HFFc6 (cell line): ENCODE measurements at regions not wholly inside any gene's neighbourhood (a gene's known extent, or its start where the extent isn't known, plus 50 kb on each side); places are given as distances from the start of the nearest gene placed in this dataset.

Experiments used
- DNase-seq: peaks from one replicate; pipeline ENCODE4 v3.0.0-alpha.2; 2018
- H3K27ac Mint-ChIP-seq: 2 replicates; pipeline ENCODE4 v1.8.0; 2020; ENCODE audit warnings: mild to moderate bottlenecking, mixed read lengths
- H3K27me3 Mint-ChIP-seq: 2 replicates; pipeline ENCODE4 v1.8.0; 2021; ENCODE audit warnings: mild to moderate bottlenecking, moderate library complexity, mixed read lengths; ENCODE audit not compliant: insufficient read depth
- H3K36me3 Mint-ChIP-seq: 2 replicates; pipeline ENCODE4 v1.8.0; 2021; ENCODE audit warnings: low read depth, mixed read lengths
- H3K4me1 Mint-ChIP-seq: 2 replicates; pipeline ENCODE4 v1.8.0; 2020; ENCODE audit warnings: low read depth, mixed read lengths
- H3K4me3 Mint-ChIP-seq: 2 replicates; pipeline ENCODE4 v1.8.0; 2020; ENCODE audit warnings: mild to moderate bottlenecking, moderate library complexity, mixed read lengths
- H3K9me3 Mint-ChIP-seq: 2 replicates; pipeline ENCODE4 v1.8.0; 2020; ENCODE audit warnings: mild to moderate bottlenecking, mixed read lengths
- TF ChIP-seq, protein P1 (sequence below): fragments of 200-600 bp; sonication (generic); IDR thresholded peaks from 2 replicates; pipeline ENCODE4 v1.5.0; 2021; ENCODE audit warnings: antibody characterized with exemption, mild to moderate bottlenecking

DNA sequence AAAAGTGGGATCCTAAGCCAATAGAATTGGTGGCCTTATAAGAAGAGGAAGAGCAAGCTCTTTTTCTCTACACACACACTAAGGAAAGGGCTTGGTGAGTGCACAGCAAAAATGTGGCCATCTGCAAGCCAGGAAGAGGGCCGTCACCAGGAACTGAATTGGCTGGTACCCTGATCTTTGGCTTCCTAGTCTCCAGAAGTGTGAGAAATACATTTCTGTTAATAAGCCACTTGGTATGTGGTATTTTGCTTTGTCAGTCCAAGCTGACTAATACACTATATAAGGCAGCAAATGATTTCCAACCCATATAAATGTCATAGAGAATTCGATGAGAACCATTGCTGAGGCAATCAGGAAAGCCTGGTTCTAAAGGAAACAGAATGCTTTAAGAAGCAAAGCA lies 816.3 kb upstream of the SEMA6D start:
- H3K4me3 Mint-ChIP-seq, result no peak overlapping the region
- TF ChIP-seq, protein P1, sequence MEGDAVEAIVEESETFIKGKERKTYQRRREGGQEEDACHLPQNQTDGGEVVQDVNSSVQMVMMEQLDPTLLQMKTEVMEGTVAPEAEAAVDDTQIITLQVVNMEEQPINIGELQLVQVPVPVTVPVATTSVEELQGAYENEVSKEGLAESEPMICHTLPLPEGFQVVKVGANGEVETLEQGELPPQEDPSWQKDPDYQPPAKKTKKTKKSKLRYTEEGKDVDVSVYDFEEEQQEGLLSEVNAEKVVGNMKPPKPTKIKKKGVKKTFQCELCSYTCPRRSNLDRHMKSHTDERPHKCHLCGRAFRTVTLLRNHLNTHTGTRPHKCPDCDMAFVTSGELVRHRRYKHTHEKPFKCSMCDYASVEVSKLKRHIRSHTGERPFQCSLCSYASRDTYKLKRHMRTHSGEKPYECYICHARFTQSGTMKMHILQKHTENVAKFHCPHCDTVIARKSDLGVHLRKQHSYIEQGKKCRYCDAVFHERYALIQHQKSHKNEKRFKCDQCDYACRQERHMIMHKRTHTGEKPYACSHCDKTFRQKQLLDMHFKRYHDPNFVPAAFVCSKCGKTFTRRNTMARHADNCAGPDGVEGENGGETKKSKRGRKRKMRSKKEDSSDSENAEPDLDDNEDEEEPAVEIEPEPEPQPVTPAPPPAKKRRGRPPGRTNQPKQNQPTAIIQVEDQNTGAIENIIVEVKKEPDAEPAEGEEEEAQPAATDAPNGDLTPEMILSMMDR, result no peak
- H3K36me3 Mint-ChIP-seq, result no peaks in the 10 kb centered on the region
- DNase-seq, result no peak
- no peaks in the 10 kb centered on the region for H3K27me3 Mint-ChIP-seq
- H3K9me3 Mint-ChIP-seq, result peaks cover 40% of the 10 kb centered on the region
- H3K27ac Mint-ChIP-seq, result no peak overlapping the region
- H3K4me1 Mint-ChIP-seq, result no peaks in the 10 kb centered on the region

DNA sequence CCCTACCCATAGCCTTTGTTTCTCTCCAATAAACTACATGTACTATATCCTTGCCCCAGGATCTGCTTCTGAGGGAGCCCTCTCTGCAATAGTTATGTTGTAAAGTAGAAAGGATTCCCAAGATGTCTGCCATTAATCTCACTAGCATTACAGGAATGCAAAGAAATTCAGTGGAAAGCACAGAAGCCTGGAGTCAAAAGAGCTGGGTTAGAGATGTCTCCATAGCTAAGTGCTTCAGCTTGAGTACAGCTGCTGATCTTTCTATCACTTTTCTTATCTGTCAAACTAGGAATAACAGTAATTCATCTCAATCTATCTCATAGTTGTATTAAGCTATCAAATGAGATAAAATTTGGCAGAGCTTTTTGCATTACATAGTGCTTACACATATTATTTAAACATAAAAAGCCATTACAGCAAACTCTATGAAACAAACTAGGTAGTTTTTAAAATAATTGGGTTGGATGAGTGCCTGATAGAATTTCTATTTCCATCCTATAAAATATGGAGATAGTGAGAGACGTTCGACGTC lies 799.5 kb upstream of the SEMA6D start:
- Mint-ChIP-seq H3K27me3 (no peaks in the 10 kb centered on the region; the same call in 1 of the 2 replicates), H3K36me3 (no peaks in the 10 kb centered on the region), H3K27ac (no peak overlapping the region), H3K4me3 (no peak overlapping the region), H3K4me1 (no peaks in the 10 kb centered on the region), H3K9me3 (peaks cover 44% of the 10 kb centered on the region)
- TF ChIP-seq, protein P1, result no peak
- DNase-seq, result no peak

DNA sequence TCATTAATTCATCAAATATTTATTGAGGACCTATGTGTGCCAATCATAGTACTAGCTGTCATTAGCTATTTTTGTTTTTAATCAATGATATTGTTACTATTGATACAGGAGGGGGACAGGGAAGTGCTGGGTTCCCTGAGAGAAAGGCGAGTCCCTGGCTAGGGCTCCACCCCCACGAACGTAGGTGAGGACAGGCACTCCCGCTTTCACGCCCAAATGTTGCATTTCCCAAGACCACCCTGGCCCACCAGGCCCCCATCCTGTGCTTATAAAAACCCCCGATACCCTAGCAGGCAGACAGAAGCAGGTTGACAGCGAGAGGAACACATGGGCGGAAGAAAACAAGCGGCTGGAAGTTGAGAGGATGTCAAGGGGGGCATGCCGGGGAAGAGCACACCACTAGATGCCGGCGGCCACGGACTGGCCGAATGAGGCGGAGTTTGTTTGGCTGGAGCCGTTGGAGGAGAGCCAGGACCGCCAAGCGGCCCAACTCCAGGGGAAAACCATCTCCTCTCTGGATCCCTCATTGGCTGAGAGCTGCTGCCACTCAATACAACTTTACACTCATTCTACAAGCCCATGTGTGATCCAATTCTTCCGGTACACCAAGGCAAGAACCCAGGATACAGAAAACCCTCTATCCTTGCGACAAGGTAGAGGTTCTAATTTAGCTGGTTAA lies 798.7 kb upstream of the SEMA6D start:
- DNase-seq, result no peak
- Mint-ChIP-seq H3K36me3 (0 out of 2 replicates have a peak, but pooled peaks cover 5% of the 10 kb centered on the region), H3K4me1 (no peaks in the 10 kb centered on the region), H3K4me3 (no peak overlapping the region), H3K9me3 (peaks cover 47% of the 10 kb centered on the region), H3K27ac (no peak overlapping the region), H3K27me3 (no peaks in the 10 kb centered on the region; the same call in 1 of the 2 replicates)
- TF ChIP-seq, protein P1, result no peak

DNA sequence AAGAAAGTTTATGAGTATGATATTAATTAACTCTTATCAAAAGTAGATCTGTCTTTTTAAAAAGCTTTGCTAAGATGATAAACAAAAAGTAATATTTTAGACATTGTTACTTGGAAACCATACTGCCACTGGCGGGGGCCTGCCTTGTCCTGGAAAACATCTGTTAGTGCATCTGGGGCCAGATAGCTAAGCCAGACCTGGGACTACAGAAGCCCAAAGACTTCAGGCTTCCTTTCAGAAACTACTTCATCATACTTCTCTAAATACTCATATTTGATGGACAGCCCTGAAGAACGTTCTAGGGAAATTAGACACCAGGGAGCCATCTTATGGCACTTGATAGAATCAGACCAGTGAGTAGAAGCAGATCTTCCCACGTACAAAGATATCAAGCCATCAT lies 795.4 kb upstream of the SEMA6D start:
- no peaks in the 10 kb centered on the region; the same call in 1 of the 2 replicates for H3K27me3 Mint-ChIP-seq
- no peaks in the 10 kb centered on the region for H3K4me1 Mint-ChIP-seq
- H3K27ac Mint-ChIP-seq, result no peak overlapping the region
- H3K36me3 Mint-ChIP-seq, result 0 out of 2 replicates have a peak, but pooled peaks cover 5% of the 10 kb centered on the region
- peaks cover 38% of the 10 kb centered on the region for H3K9me3 Mint-ChIP-seq
- TF ChIP-seq, protein P1, result no peak
- no peak for DNase-seq
- no peak overlapping the region for H3K4me3 Mint-ChIP-seq

DNA sequence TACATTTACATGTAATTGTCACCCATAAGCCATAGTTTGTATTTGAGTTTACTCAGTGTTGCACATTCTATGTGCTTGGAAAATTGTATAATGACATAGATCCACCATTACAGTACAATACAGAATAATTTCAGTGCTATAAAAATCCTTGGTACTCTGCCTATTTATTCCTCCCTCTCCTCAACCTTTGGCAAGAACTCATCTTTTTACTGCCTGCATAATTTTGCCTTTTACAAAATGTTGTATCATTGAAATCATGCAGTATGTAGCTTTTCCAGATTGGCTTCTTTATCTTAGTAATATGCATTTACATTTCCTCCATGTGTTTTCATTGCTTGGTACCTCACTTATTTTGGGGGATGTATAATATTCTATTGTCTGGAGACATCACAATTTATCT lies 786.9 kb upstream of the SEMA6D start:
- H3K9me3 Mint-ChIP-seq, result peaks cover 31% of the 10 kb centered on the region
- DNase-seq, result no peak
- no peak overlapping the region for H3K27ac Mint-ChIP-seq
- no peaks in the 10 kb centered on the region for H3K27me3 Mint-ChIP-seq
- no peaks in the 10 kb centered on the region for H3K36me3 Mint-ChIP-seq
- no peak overlapping the region for H3K4me3 Mint-ChIP-seq
- TF ChIP-seq, protein P1, result no peak
- no peaks in the 10 kb centered on the region for H3K4me1 Mint-ChIP-seq
